Mesendoderm (in vitro differentiated cells): ENCODE measurements at regions not wholly inside any gene's neighbourhood (a gene's known extent, or its start where the extent isn't known, plus 50 kb on each side); places are given as distances from the start of the nearest gene placed in this dataset.

Source experiments
- DNase-seq: peaks from one replicate; pipeline ENCODE4 v3.0.0; 2013
- H2AK5ac ChIP-seq: 2 replicates; pipeline ENCODE4 v1.6.1; 2013; ENCODE audit warnings: low read length, inconsistent platforms
- H2BK120ac ChIP-seq: 2 replicates; pipeline ENCODE4 v1.6.1; 2013; ENCODE audit warnings: low read depth, mild to moderate bottlenecking, low read length, moderate library complexity, mixed read lengths
- H2BK15ac ChIP-seq: replicated peaks from 2 replicates; pipeline ENCODE4 v1.6.1; 2013; ENCODE audit warnings: low read depth, mild to moderate bottlenecking, moderate library complexity
- H2BK5ac ChIP-seq: 2 replicates; pipeline ENCODE4 v1.6.1; 2013; ENCODE audit warnings: low read length, inconsistent platforms
- H3K18ac ChIP-seq: 2 replicates; pipeline ENCODE4 v1.6.1; 2013; ENCODE audit warnings: mild to moderate bottlenecking, low read length, mixed read lengths
- H3K23ac ChIP-seq: one replicate; pipeline ENCODE4 v1.6.1; 2013; ENCODE audit warnings: low read length
- H3K27ac ChIP-seq: 2 replicates; pipeline ENCODE4 v1.5.1; 2013; ENCODE audit warnings: low read depth, mild to moderate bottlenecking, inconsistent platforms, low read length, moderate library complexity
- H3K27me3 ChIP-seq: 2 replicates; pipeline ENCODE4 v1.6.1; 2013; ENCODE audit warnings: low read length, control low read depth, mild to moderate bottlenecking, inconsistent platforms; ENCODE audit not compliant: insufficient read depth, poor library complexity
- H3K36me3 ChIP-seq: 2 replicates; pipeline ENCODE4 v1.6.1; 2013; ENCODE audit warnings: low read length, inconsistent platforms; ENCODE audit not compliant: control insufficient read depth, insufficient read depth
- H3K4ac ChIP-seq: one replicate; pipeline ENCODE4 v1.6.1; 2013; ENCODE audit warnings: low read depth, mild to moderate bottlenecking, low read length, moderate library complexity
- H3K4me1 ChIP-seq: 2 replicates; pipeline ENCODE4 v1.6.1; 2013; ENCODE audit warnings: low read depth, low read length, inconsistent platforms; ENCODE audit not compliant: control insufficient read depth
- H3K4me2 ChIP-seq: 2 replicates; pipeline ENCODE4 v1.6.1; 2013; ENCODE audit warnings: low read length
- H3K4me3 ChIP-seq: 2 replicates; pipeline ENCODE4 v1.5.1; 2013; ENCODE audit warnings: mild to moderate bottlenecking, low read length
- H3K56ac ChIP-seq: one replicate; pipeline ENCODE4 v1.6.1; 2013; ENCODE audit warnings: low read length
- H3K79me1 ChIP-seq: 2 replicates; pipeline ENCODE4 v1.6.1; 2013; ENCODE audit warnings: low read length, inconsistent platforms
- H3K79me2 ChIP-seq: 2 replicates; pipeline ENCODE4 v1.6.1; 2013; ENCODE audit warnings: mild to moderate bottlenecking, low read length; ENCODE audit not compliant: control insufficient read depth, insufficient read depth
- H3K9ac ChIP-seq: 2 replicates; pipeline ENCODE4 v1.6.1; 2013; ENCODE audit warnings: low read length, inconsistent platforms
- H4K5ac ChIP-seq: one replicate; pipeline ENCODE4 v1.6.1; 2013; ENCODE audit warnings: low read length
- H4K8ac ChIP-seq: one replicate; pipeline ENCODE4 v1.6.1; 2013; ENCODE audit warnings: low read depth, mild to moderate bottlenecking, control low read depth, low read length, moderate library complexity
- WGBS: extraction: QIAGEN DNeasy Blood & Tissue Kit; methylation state at CpG from one replicate; pipeline ENCODE4 v1.1.7; 2013; ENCODE audit warnings: low lambda C conversion rate, missing lambda C conversion rate; ENCODE audit not compliant: insufficient coverage; ENCODE audit errors: extremely low coverage; 5-methylcytosine and 5-hydroxymethylcytosine counted together

GRCh38 chr21:17738176-17738953 lies 80.8 kb downstream of the C21orf91 start:
- Histone ChIP-seq H2BK5ac (no peak overlapping the region), H3K56ac (no peak overlapping the region), H3K9ac (no peak overlapping the region), H3K79me2 (no peaks in the 10 kb centered on the region), H3K4me2 (no peak overlapping the region), H3K23ac (no peak overlapping the region), H3K4ac (no peak overlapping the region), H3K18ac (no peak overlapping the region), H3K4me1 (no peaks in the 10 kb centered on the region), H2AK5ac (no peak overlapping the region), H4K5ac (no peak overlapping the region), H3K27ac (no peak overlapping the region), H3K36me3 (no peaks in the 10 kb centered on the region), H2BK120ac (no peak overlapping the region), H3K79me1 (no peaks in the 10 kb centered on the region), H2BK15ac (no peak overlapping the region), H3K4me3 (no peak overlapping the region), H3K27me3 (no peaks in the 10 kb centered on the region), H4K8ac (no peak overlapping the region)
- no CpG with 5 or more reads among the region's 11 CpGs for WGBS
- no peak for DNase-seq

- Histone ChIP-seq H2BK120ac (no peak overlapping the region), H3K79me2 (no peaks in the 10 kb centered on the region), H3K79me1 (no peaks in the 10 kb centered on the region), H3K4ac (no peak overlapping the region), H2BK15ac (no peak overlapping the region), H3K23ac (no peak overlapping the region), H3K27me3 (no peaks in the 10 kb centered on the region), H3K18ac (no peak overlapping the region), H3K36me3 (no peaks in the 10 kb centered on the region), H4K8ac (no peak overlapping the region), H3K9ac (no peak overlapping the region), H3K4me1 (no peaks in the 10 kb centered on the region), H4K5ac (no peak overlapping the region), H2BK5ac (no peak overlapping the region), H3K4me3 (no peak overlapping the region), H3K27ac (no peak overlapping the region), H3K4me2 (no peak overlapping the region), H3K56ac (no peak overlapping the region), H2AK5ac (no peak overlapping the region)
- no CpG with 5 or more reads among the region's 5 CpGs for WGBS
- no peak for DNase-seq
Observed at GRCh38 chr21:17736072-17736471, 83.1 kb downstream of the C21orf91 start.

GRCh38 chr21:17733209-17733608 lies 85.9 kb downstream of the C21orf91 start:
- 100% methylated on average over 2 of the region's 5 CpGs for WGBS
- H3K79me2 ChIP-seq = no peaks in the 10 kb centered on the region
- H3K79me1 ChIP-seq = no peaks in the 10 kb centered on the region
- H4K5ac ChIP-seq = no peak overlapping the region
- H3K4me2 ChIP-seq = no peak overlapping the region
- H3K27me3 ChIP-seq = no peaks in the 10 kb centered on the region
- H2AK5ac ChIP-seq = no peak overlapping the region
- H3K4me1 ChIP-seq = no peaks in the 10 kb centered on the region
- no peak overlapping the region for H3K23ac ChIP-seq
- H2BK120ac ChIP-seq = no peak overlapping the region
- no peak overlapping the region for H2BK5ac ChIP-seq
- no peak overlapping the region for H2BK15ac ChIP-seq
- no peak overlapping the region for H3K56ac ChIP-seq
- no peak overlapping the region for H3K18ac ChIP-seq
- DNase-seq = no peak
- H3K36me3 ChIP-seq = no peaks in the 10 kb centered on the region
- H3K27ac ChIP-seq = no peak overlapping the region
- no peak overlapping the region for H4K8ac ChIP-seq
- H3K4ac ChIP-seq = no peak overlapping the region
- H3K9ac ChIP-seq = no peak overlapping the region
- no peak overlapping the region for H3K4me3 ChIP-seq

GRCh38 chr21:17732306-17732705 lies 86.8 kb downstream of the C21orf91 start:
- H2BK15ac ChIP-seq = no peak overlapping the region
- H4K5ac ChIP-seq = no peak overlapping the region
- H2BK5ac ChIP-seq = no peak overlapping the region
- H3K56ac ChIP-seq = no peak overlapping the region
- H3K4me2 ChIP-seq = no peak overlapping the region
- DNase-seq = no peak
- H3K23ac ChIP-seq = no peak overlapping the region
- no peak overlapping the region for H3K18ac ChIP-seq
- no peaks in the 10 kb centered on the region for H3K27me3 ChIP-seq
- 100% methylated on average over 1 of the region's 2 CpGs for WGBS
- no peak overlapping the region for H3K9ac ChIP-seq
- H3K36me3 ChIP-seq = no peaks in the 10 kb centered on the region
- no peak overlapping the region for H3K27ac ChIP-seq
- H2AK5ac ChIP-seq = no peak overlapping the region
- H2BK120ac ChIP-seq = no peak overlapping the region
- H4K8ac ChIP-seq = no peak overlapping the region
- no peaks in the 10 kb centered on the region for H3K4me1 ChIP-seq
- no peak overlapping the region for H3K4me3 ChIP-seq
- H3K79me2 ChIP-seq = no peaks in the 10 kb centered on the region
- no peaks in the 10 kb centered on the region for H3K79me1 ChIP-seq
- no peak overlapping the region for H3K4ac ChIP-seq

- Histone ChIP-seq H2BK5ac (no peak overlapping the region), H4K5ac (no peak overlapping the region), H3K79me1 (no peaks in the 10 kb centered on the region), H3K79me2 (no peaks in the 10 kb centered on the region), H2AK5ac (no peak overlapping the region), H3K27ac (no peak overlapping the region), H3K56ac (no peak overlapping the region), H3K18ac (no peak overlapping the region), H3K4me2 (no peak overlapping the region), H3K4me3 (no peak overlapping the region), H2BK15ac (no peak overlapping the region), H4K8ac (no peak overlapping the region), H3K27me3 (no peaks in the 10 kb centered on the region), H2BK120ac (no peak overlapping the region), H3K4me1 (no peaks in the 10 kb centered on the region), H3K36me3 (no peaks in the 10 kb centered on the region), H3K4ac (no peak overlapping the region), H3K9ac (no peak overlapping the region), H3K23ac (no peak overlapping the region)
- DNase-seq = no peak
- no CpG with 5 or more reads among the region's 4 CpGs for WGBS
Observed at GRCh38 chr21:17731554-17731953, 87.6 kb downstream of the C21orf91 start.

GRCh38 chr21:17730782-17731181 lies 88.4 kb downstream of the C21orf91 start:
- H3K4ac ChIP-seq = no peak overlapping the region
- H2AK5ac ChIP-seq = no peak overlapping the region
- H3K79me1 ChIP-seq = no peaks in the 10 kb centered on the region
- no peak overlapping the region for H3K56ac ChIP-seq
- H3K18ac ChIP-seq = no peak overlapping the region
- H4K8ac ChIP-seq = no peak overlapping the region
- no peaks in the 10 kb centered on the region for H3K27me3 ChIP-seq
- H3K27ac ChIP-seq = no peak overlapping the region
- no peak overlapping the region for H2BK15ac ChIP-seq
- no peaks in the 10 kb centered on the region for H3K36me3 ChIP-seq
- DNase-seq = no peak
- no peak overlapping the region for H3K4me3 ChIP-seq
- H3K9ac ChIP-seq = no peak overlapping the region
- H3K4me2 ChIP-seq = no peak overlapping the region
- H3K79me2 ChIP-seq = no peaks in the 10 kb centered on the region
- no peak overlapping the region for H2BK5ac ChIP-seq
- no peaks in the 10 kb centered on the region for H3K4me1 ChIP-seq
- H2BK120ac ChIP-seq = no peak overlapping the region
- no CpG with 5 or more reads among the region's 1 CpG for WGBS
- H4K5ac ChIP-seq = no peak overlapping the region
- H3K23ac ChIP-seq = no peak overlapping the region
